Suppressor macrophage (primary cell): ENCODE measurements at regions not wholly inside any gene's neighbourhood (a gene's known extent, or its start where the extent isn't known, plus 50 kb on each side); places are given as distances from the start of the nearest gene placed in this dataset.
A peak's percentile ranks its signal among the peaks of the same experiment; 100 is the strongest.
"Not testable (repeated sequence)": the region's sequence is repeated elsewhere in the genome, so short reads cannot be mapped to it uniquely, and the experiment has no call there.

Experiments used
- DNase-seq, 4 experiments: peaks; one replicate each; pipeline ENCODE4 v3.0.0-alpha.2; 2020 to 2022

DNA sequence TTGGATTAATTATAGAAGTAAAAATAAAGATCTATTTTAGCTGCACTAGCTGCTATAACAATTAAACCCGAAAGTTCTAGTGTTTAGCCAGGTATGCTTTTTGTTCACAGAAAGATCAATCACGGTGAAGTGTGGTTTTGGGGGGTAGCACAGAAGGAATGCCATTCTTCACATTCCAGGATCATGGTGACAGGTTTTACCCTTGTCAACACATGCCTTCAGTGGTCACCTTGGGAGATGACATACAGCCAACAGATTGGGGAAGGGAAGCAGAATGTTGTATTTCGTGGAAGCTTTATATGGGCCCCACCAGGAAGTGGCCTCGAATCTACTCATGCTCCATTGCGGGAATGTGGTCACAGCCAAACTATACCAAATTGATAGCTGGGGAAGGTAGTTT, 753.6 kb downstream of the RAPGEF2 start:
- no peak for DNase-seq

GRCh38 chr4:159859656-159860148, 756.8 kb downstream of the RAPGEF2 start:
- DNase-seq: no peak

DNA sequence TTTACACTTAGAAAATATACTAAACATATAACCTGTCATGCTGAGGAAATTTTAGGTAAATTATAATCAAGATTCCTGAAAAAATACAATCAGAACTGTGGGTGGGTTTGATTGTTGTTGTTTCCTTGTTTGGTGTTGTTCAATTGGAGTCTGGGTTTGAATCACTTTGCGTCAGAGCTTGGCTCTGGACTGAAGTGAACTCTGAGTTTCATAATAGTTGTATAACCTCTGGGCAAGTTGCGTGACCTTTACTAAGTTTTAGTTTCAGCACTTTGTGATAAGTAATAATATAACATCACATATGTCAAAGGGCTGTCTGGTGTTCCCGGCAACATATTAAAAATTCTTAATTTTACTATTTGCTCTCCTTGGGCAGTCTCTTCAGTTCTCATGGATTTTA, 758.1 kb downstream of the RAPGEF2 start:
- no peak for DNase-seq

DNA sequence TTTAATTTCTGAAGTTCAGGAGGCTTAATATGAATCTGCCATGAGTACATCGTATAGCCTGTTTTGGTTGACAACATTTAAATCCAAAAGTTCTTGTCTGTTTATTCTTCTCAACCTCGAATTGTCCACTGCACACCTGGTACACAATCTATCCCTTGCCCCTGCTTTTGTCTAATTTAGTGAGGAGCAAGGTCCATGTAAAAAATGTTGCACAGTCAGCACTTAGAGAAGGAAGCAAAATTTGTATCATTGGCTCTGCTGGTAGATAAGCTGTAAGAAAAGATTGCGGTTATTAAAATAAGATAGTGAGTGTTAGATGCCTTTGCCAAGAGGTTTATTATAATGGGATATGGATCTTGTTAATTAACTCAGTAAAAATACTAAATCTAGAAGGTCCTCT, 761.5 kb downstream of the RAPGEF2 start:
- no peak for DNase-seq

DNA sequence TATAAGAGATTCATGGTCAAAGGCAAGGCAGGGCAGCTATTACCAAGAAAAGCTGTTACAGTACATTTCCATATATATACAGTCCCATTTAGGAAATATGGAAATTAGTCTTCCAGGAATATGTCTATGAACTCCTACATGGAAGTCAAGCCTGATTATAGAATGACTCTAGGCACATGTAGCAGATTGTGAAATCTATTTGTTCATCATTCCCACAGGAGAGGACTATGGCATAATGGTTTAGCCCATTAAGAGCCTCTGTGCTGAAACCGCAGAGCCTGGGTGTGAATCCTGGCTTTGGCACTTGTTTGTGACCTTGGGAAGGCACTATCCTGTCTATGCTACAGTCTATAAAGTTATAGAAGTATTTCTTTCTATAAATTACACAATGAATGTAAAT, 764.8 kb downstream of the RAPGEF2 start:
- DNase-seq: no peak

GRCh38 chr4:159868936-159869335, 766.1 kb downstream of the RAPGEF2 start:
- not testable (repeated sequence) for DNase-seq

DNA sequence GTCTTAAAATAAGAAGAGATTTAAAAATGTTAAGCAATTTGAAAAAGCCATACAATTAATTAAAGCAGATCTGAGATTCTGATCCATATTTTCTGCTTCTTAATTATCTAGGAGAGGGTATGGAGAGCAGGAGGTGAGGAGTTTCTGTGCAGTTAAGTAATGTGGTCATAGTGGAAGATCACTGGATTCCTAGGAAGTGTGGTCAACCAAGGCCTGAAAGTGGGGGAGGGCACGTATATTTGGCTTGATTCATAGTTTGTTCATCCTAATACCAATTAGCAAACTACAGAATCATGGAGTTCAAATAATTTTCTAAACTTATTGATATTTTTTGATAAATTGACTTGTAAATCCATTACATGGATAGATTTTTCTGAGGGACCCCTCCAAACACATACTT, 768.3 kb downstream of the RAPGEF2 start:
- DNase-seq: no peak

GRCh38 chr4:159881158-159881557, 778.3 kb downstream of the RAPGEF2 start:
- no peak for DNase-seq

- no peak for DNase-seq
Measured at GRCh38 chr4:159884989-159885388, 782.1 kb downstream of the RAPGEF2 start.

GRCh38 chr4:159899596-159899995, 796.7 kb downstream of the RAPGEF2 start:
- DNase-seq: no peak

- DNase-seq: no peak
Measured at GRCh38 chr4:159900562-159900961, 797.7 kb downstream of the RAPGEF2 start.

- no peak for DNase-seq
Measured at GRCh38 chr4:159902648-159903047, 799.8 kb downstream of the RAPGEF2 start.

DNA sequence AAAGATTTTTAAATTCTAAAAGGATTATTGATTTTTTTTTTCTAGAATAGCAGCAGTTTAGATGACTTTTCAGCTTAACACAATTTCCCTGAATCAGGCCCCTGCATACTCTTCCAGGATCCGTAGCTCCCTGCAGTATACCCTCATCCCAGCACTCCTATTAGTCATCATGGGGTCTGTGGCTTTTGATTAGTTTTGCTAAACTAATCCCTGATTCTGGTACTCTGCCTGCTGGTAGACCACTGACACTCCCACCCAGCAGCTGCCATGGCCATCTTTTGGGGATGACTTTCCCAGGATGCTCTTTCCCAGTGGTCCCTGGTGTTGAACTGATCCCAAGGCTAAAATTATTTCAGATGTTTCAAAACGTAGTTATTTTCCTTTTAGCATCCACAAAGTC, 802.0 kb downstream of the RAPGEF2 start:
- DNase-seq: no peak

DNA sequence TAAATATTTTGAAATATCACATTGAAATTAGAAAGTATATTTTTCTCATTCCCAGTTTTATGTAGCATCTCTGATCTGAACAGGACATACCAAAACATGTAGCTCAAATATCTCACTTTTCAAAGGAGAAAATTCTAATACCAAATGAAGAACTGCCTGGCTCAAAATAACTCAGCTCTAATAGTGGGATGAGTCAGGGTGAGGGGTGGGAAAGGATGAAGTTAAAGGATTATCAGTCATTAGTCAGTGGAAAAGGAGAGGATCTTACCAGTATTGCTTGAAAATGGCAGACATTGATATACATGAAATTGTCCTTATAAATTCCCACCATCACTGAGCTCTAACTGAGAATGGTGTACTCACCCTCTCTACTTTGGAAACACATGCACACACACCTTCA, 803.2 kb downstream of the RAPGEF2 start:
- DNase-seq: no peak

- DNase-seq: no peak
Measured at GRCh38 chr4:159906517-159906916, 803.6 kb downstream of the RAPGEF2 start.

GRCh38 chr4:159910721-159911120, 807.8 kb downstream of the RAPGEF2 start:
- DNase-seq: no peak

DNA sequence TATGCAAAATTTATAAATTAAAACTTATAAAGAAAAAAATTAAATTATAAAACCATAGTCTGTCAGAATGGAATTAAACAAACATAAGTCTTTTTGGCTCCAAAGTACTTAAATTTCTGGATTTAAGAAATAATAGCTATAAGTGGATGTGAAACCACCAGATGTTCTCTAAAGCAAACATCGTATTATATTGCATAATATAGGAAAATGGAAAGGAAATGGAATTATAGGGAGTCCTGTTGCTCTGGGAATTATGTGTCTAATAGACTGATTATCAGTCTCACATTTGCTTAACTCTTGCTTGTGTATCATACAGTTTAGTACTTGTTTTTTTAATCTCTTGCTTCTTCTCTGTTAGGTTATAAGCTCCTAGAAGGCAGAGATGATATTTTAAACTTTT, 819.2 kb downstream of the RAPGEF2 start:
- no peak for DNase-seq

DNA sequence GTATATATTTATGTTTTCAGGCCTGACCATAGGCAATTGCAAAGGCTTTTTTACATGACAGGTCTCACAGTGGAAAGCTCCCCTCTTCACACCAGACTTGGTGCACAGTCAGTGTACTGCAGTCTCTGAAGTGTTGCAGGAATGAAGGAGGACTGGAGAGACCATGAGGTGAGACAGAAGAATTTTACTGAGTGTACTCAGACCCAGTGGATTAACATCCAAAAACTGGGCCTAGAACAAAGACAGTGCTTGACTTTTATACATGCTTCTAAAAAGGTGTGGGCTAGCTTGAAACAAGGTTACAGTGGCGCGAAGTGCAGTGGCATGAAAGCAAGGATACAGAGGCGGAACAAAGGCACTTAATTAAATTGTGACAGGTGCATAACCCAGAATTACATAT, 822.9 kb downstream of the RAPGEF2 start:
- no peak for DNase-seq

DNA sequence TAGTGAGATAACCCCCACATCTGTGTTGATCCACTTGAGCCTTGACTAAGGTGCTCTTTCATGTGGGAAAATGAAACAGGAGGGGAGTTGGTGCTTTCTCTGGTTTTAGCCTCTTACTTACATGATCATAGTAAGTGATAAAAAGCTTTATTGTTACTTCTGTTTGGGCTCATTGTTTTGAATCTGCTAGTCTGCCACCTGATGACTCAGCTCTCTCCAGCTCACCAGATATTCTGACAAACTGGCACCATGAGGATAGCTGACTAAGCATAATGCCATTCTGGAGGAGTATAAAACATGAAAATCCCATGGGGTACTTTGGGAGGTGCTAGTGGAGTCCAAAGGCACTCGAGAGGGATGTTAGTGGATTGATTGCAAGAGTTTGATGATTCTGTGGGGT, 824.0 kb downstream of the RAPGEF2 start:
- no peak for DNase-seq

GRCh38 chr4:159927781-159928180, 824.9 kb downstream of the RAPGEF2 start:
- no peak for DNase-seq

DNA sequence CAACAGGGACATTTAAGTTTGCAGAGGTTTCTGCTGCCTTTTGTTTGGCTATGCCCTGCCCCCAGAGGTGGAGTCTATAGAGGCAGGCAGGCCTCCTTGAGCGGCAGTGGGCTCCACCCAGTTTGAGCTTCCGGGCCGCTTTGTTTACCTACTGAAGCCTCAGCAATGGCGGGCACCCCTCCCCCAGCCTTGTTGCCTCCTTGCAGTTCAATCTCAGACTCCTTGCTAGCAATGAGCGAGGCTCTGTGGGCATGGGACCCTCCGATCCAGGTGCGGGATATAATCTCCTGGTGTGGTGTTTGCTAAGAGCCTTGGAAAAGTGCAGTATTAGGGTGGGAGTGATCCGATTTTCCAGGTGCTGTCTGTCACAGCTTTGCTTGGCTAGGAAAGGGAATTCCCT, 831.7 kb downstream of the RAPGEF2 start:
- not testable (repeated sequence) for DNase-seq

DNA sequence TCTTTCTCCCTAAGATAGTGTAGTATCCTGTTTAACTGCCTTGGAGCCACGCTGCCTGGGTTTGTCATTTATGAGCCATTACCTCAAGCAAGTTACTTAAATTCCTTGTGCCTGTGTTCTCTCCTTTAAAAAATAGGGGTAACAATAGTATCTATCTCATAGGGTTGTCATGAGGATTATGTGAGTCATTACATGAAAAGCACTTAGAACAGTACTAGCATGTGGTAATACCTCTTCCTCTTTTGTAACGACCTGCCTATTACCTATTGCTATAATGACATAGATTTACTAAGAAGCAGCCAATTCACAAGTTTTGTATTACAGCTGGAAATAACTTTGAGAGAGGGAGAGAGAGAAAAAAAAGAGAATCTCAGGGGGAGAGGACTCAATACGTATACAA, 834.7 kb downstream of the RAPGEF2 start:
- peak in 1 of 4 experiments; percentile 0 for DNase-seq

DNA sequence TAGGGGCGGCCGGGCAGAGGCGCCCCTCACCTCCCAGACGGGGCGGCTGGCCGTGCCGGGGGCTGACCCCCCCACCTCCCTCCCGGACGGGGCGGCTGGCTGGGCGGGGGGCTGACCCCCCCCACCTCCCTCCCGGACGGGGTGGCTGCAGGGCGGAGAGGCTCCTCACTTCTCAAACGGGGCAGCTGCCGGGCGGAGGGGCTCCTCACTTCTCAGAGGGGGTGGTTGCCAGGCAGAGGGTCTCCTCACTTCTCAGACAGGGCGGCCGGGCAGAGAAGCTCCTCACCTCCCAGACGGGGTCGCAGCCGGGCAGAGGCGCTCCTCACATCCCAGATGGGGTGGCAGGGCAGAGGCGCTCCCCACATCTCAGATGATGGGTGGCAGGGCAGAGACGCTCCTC, 836.8 kb downstream of the RAPGEF2 start:
- not testable (repeated sequence) for DNase-seq

DNA sequence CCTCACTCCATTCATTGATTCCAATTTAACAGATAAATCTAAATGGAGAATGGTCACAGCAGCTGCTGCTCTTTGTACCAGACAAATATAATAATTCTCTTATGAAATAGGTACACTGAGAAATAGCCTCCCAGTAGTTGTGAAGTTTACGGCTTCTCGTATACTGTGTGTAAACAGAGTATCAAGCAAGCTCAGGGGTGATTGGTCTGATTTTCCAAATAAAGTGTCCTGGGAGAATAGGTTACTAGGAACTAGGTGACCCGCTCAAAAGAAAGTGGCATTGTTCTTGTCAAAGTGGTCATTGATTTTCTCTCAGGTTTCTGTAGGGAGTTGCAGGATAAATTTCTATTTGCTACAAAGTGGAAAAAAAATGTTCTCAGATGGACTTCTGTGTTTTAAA, 838.2 kb downstream of the RAPGEF2 start:
- no peak for DNase-seq

DNA sequence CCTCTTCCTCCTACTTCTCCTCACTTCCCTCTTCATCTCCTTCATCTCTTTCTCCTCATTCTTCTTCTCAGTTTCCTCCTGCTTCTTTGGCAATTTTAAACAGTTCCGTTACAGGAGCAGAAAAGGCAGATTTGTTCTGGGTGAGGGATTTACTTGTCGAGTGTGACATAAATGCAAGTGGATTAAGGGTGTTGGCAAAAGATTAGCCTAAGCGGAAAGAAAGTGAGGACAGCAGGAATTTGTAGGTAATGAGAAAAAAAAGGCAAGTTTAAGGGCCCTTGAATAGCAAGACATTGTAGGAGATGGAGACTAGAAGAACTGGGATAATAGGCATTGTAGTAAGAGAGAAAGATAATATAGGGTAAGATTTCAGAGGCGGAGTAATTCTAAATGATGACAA, 841.6 kb downstream of the RAPGEF2 start:
- no peak for DNase-seq
